B cell (primary cell): ENCODE measurements at regions not wholly inside any gene's neighbourhood (a gene's known extent, or its start where the extent isn't known, plus 50 kb on each side); places are given as distances from the start of the nearest gene placed in this dataset.

Experiments used
- EZH2 ChIP-seq: IDR thresholded peaks from 2 replicates; pipeline ENCODE4 v1.6.1; 2012; ENCODE audit warnings: borderline replicate concordance, low read depth, mild to moderate bottlenecking, moderate library complexity, low read length; ENCODE audit not compliant: insufficient read depth, poor library complexity, severe bottlenecking
- TF ChIP-seq, protein P1 (sequence below): fragments of 200-600 bp; IDR thresholded peaks from one replicate; pipeline ENCODE4 v1.8.0; 2022; ENCODE audit warnings: antibody characterized with exemption, mild to moderate bottlenecking

DNA sequence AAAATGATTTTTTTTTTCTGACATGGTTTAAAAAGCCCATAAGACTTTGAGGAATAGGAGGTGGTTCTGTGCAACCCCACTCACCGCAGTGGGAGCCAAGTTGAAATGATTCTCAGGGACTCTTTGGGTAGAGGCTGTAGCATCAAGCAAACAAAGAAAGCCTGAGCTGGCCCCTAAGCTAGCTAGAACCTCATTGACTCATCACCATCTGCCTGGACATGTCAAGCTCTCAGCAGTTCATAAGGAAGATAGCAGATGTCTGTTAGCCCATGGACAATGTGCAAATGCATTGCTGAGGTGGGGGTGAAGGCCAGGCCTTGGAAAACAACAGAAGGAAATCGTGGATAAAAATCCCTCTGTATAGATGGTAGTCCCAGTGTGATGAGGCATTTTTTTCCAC, 234.8 kb downstream of the NR2F2 start:
- TF ChIP-seq, protein P1, sequence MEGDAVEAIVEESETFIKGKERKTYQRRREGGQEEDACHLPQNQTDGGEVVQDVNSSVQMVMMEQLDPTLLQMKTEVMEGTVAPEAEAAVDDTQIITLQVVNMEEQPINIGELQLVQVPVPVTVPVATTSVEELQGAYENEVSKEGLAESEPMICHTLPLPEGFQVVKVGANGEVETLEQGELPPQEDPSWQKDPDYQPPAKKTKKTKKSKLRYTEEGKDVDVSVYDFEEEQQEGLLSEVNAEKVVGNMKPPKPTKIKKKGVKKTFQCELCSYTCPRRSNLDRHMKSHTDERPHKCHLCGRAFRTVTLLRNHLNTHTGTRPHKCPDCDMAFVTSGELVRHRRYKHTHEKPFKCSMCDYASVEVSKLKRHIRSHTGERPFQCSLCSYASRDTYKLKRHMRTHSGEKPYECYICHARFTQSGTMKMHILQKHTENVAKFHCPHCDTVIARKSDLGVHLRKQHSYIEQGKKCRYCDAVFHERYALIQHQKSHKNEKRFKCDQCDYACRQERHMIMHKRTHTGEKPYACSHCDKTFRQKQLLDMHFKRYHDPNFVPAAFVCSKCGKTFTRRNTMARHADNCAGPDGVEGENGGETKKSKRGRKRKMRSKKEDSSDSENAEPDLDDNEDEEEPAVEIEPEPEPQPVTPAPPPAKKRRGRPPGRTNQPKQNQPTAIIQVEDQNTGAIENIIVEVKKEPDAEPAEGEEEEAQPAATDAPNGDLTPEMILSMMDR: no peak
- no peak for TF ChIP-seq EZH2
